ENCODE measurements at regions not wholly inside any gene's neighbourhood (a gene's known extent, or its start where the extent isn't known, plus 50 kb on each side); places are given as distances from the start of the nearest gene placed in this dataset.

GRCh38 chr2:182522405-182522896 lies 95.6 kb upstream of the PDE1A start:
- WGBS (ENCODE audit: insufficient coverage, low coverage, missing lambda C conversion rate), result under 1% methylated on average over 6 of the region's 6 CpGs

GRCh38 chr2:182522972-182523473 lies 96.2 kb upstream of the PDE1A start:
- intact Hi-C loops (cut with micrococcal nuclease), result no loop called here
- CTCF ChIA-PET (ENCODE audit: low intra/inter-chr PET ratio), result no interaction called here

More at GRCh38 chr2:182522405-182522896, 95.6 kb upstream of the PDE1A start:
- Histone ChIP-seq H3K4me2 (ENCODE audit: insufficient read depth, low read length) (no peak overlapping the region), H3K4me1 (replicated peaks in 1 of 2; ENCODE audit: control insufficient read depth in 2 of 2, insufficient read depth in 2 of 2, low read length in 2 of 2) (no peaks in the 10 kb centered on the region), H4K20me1 (replicated peaks; ENCODE audit: control insufficient read depth, insufficient read depth, low read length) (no peaks in the 10 kb centered on the region), H3K27me3 (ENCODE audit: control insufficient read depth in 2 of 2, insufficient read depth in 2 of 2, low read length in 2 of 2) (no peaks in the 10 kb centered on the region), H3K4me3 (no peak overlapping the region), H3K9ac (ENCODE audit: insufficient read depth in 1 of 2, low read depth in 2 of 2, low read length in 2 of 2) (no peak overlapping the region), H3K79me2 (ENCODE audit: control insufficient read depth, insufficient read depth, low read length) (no peaks in the 10 kb centered on the region), H3K9me1 (ENCODE audit: control insufficient read depth, insufficient read depth, low read length) (no peaks in the 10 kb centered on the region), H3K36me3 (ENCODE audit: control insufficient read depth, insufficient read depth, low read length) (no peaks in the 10 kb centered on the region), H3K9me3 (replicated peaks; ENCODE audit: control insufficient read depth, insufficient read depth, low read depth, low read length) (no peaks in the 10 kb centered on the region), H3K27ac (ENCODE audit: extremely low read depth, low read depth, low read length) (no peak overlapping the region), H2AFZ (ENCODE audit: low read depth, low read length) (no peak overlapping the region)
- ChIA-PET CTCF (ENCODE audit: low intra/inter-chr PET ratio) (no interaction called here), POLR2A (interaction anchor here (0.6 kb wide), 1 partner anchor 91 kb away, joined by 3 read pairs; no protein-coding TSS in a partner anchor)
- DNase-seq (ENCODE audit: extremely low read depth in 1 of 4, low spot score in 3 of 4), result no peak
- TF ChIP-seq ZNF146 (CRISPR knock-in tag; IDR thresholded peaks at IDR 0.05; ENCODE audit: unreplicated experiment) (no peak), RUNX1 (IDR thresholded peaks at IDR 0.05; ENCODE audit: low read depth) (no peak), FOXM1 (IDR thresholded peaks at IDR 0.05; ENCODE audit: low read depth) (no peak), FOXM1 (CRISPR knock-in tag; IDR thresholded peaks at IDR 0.05; ENCODE audit: low read depth) (no peak), ZNF324 (CRISPR knock-in tag; IDR thresholded peaks at IDR 0.05) (no peak), ZNF77 (CRISPR knock-in tag; IDR thresholded peaks at IDR 0.05) (no peak), PCBP2 (IDR thresholded peaks at IDR 0.05; ENCODE audit: low read depth, low read length, poor library complexity, severe bottlenecking) (no peak)
- FAIRE-seq, result no peak
- intact Hi-C loops (cut with micrococcal nuclease) (no loop called here), in situ Hi-C loops (cut with MboI) (no loop called here)
- ATAC-seq, result no peak; the same call in 1 of the 3 replicates
- BruUV-seq (replicated peaks), result no TSS peak

More at GRCh38 chr2:182522972-182523473, 96.2 kb upstream of the PDE1A start:
- 2% methylated on average over 4 of the region's 4 CpGs for WGBS (ENCODE audit: insufficient coverage, low coverage, missing lambda C conversion rate)
- no peak overlapping the region for H3K4me3 ChIP-seq
- no peak for DNase-seq (ENCODE audit: extremely low read depth in 1 of 4, low spot score in 3 of 4)
- no peak for ATAC-seq
- POLR2A ChIA-PET, result no interaction called here
- no peak overlapping the region for H3K4me2 ChIP-seq (ENCODE audit: insufficient read depth, low read length)
- no peaks in the 10 kb centered on the region for H3K36me3 ChIP-seq (ENCODE audit: control insufficient read depth, insufficient read depth, low read length)
- no peaks in the 10 kb centered on the region for H3K27me3 ChIP-seq (ENCODE audit: control insufficient read depth in 2 of 2, insufficient read depth in 2 of 2, low read length in 2 of 2)
- no peak overlapping the region for H2AFZ ChIP-seq (ENCODE audit: low read depth, low read length)
- FAIRE-seq, result no peak
- in situ Hi-C loops (cut with MboI), result no loop called here
- H4K20me1 ChIP-seq (replicated peaks; ENCODE audit: control insufficient read depth, insufficient read depth, low read length), result no peaks in the 10 kb centered on the region
- no TSS peak for BruUV-seq (replicated peaks)
- H3K9me3 ChIP-seq (replicated peaks; ENCODE audit: control insufficient read depth, insufficient read depth, low read depth, low read length), result no peaks in the 10 kb centered on the region
- no peak overlapping the region for H3K27ac ChIP-seq (ENCODE audit: extremely low read depth, low read depth, low read length)
- no peak overlapping the region for H3K9ac ChIP-seq (ENCODE audit: insufficient read depth in 1 of 2, low read depth in 2 of 2, low read length in 2 of 2)
- TF ChIP-seq ZNF174 (CRISPR knock-in tag; IDR thresholded peaks at IDR 0.05) (no peak), MTA3 (IDR thresholded peaks at IDR 0.05; ENCODE audit: borderline replicate concordance) (no peak), IRF1 (CRISPR knock-in tag; IDR thresholded peaks at IDR 0.05; ENCODE audit: borderline replicate concordance) (no peak), ELK1 (CRISPR knock-in tag; IDR thresholded peaks at IDR 0.05) (no peak), SMAD2 (IDR thresholded peaks at IDR 0.05; ENCODE audit: low read depth, low read length) (no peak), E2F5 (CRISPR knock-in tag; IDR thresholded peaks at IDR 0.05) (no peak), MAFF (IDR thresholded peaks at IDR 0.05; ENCODE audit: low read length) (no peak)
- H3K79me2 ChIP-seq (ENCODE audit: control insufficient read depth, insufficient read depth, low read length), result no peaks in the 10 kb centered on the region
- H3K4me1 ChIP-seq (replicated peaks in 1 of 2; ENCODE audit: control insufficient read depth in 2 of 2, insufficient read depth in 2 of 2, low read length in 2 of 2), result no peaks in the 10 kb centered on the region
- H3K9me1 ChIP-seq (ENCODE audit: control insufficient read depth, insufficient read depth, low read length), result no peaks in the 10 kb centered on the region

Measured in K562 (cell line).